ENCODE measurements at regions not wholly inside any gene's neighbourhood (a gene's known extent, or its start where the extent isn't known, plus 50 kb on each side); places are given as distances from the start of the nearest gene placed in this dataset.

- Histone ChIP-seq H3K4me3 (ENCODE audit: low read depth in 2 of 2, low read length in 1 of 2) (no peak overlapping the region), H3K36me3 (replicated peaks in 1 of 2; ENCODE audit: control insufficient read depth in 1 of 2, insufficient read depth in 2 of 2, low read length in 1 of 2) (no peaks in the 10 kb centered on the region), H4K20me1 (ENCODE audit: insufficient read depth) (no peaks in the 10 kb centered on the region), H3K9me2 (no peaks in the 10 kb centered on the region), H2AFZ (ENCODE audit: low read depth) (no peak overlapping the region), H3K9ac (no peak overlapping the region), H3K79me2 (ENCODE audit: insufficient read depth) (no peaks in the 10 kb centered on the region), H3K27me3 (ENCODE audit: insufficient read depth) (no peaks in the 10 kb centered on the region), H3F3A (replicated peaks; ENCODE audit: insufficient read depth) (no peaks in the 10 kb centered on the region), H3K27ac (ENCODE audit: low read depth in 2 of 2, low read length in 1 of 2) (no peak overlapping the region), H3K4me1 (ENCODE audit: control insufficient read depth in 1 of 2, insufficient read depth in 2 of 2, low read depth in 1 of 2, low read length in 1 of 2) (no peaks in the 10 kb centered on the region; a peak in 1 of 4 replicates), H3K4me2 (no peak overlapping the region), H3K9me3 (no peaks in the 10 kb centered on the region)
- TF ChIP-seq FOXJ3 (CRISPR knock-in tag; IDR thresholded peaks at IDR 0.05) (no peak), PBX3 (IDR thresholded peaks at IDR 0.05) (no peak), SIN3A (IDR thresholded peaks at IDR 0.05; ENCODE audit: borderline replicate concordance, low read depth, low read length) (no peak), NFIC (IDR thresholded peaks at IDR 0.05; ENCODE audit: borderline replicate concordance) (no peak), POLR2AphosphoS5 (IDR thresholded peaks at IDR 0.05; ENCODE audit: low read depth, low read length) (no peak), RFX5 (IDR thresholded peaks at IDR 0.05; ENCODE audit: low read length) (no peak), REST (IDR thresholded peaks at IDR 0.05; ENCODE audit: low read depth, low read length) (no peak), GATA2 (CRISPR knock-in tag; IDR thresholded peaks at IDR 0.05) (no peak), EP300 (IDR thresholded peaks at IDR 0.05; ENCODE audit: borderline replicate concordance in 1 of 2, low read depth in 1 of 2, low read length in 1 of 2) (no peak), TAF1 (IDR thresholded peaks at IDR 0.05; ENCODE audit: borderline replicate concordance, low read depth, low read length) (no peak), TEAD4 (IDR thresholded peaks at IDR 0.05; ENCODE audit: borderline replicate concordance, insufficient read depth) (no peak), MAX (IDR thresholded peaks at IDR 0.05; ENCODE audit: low read depth) (no peak)
- TF ChIP-seq, protein P1, sequence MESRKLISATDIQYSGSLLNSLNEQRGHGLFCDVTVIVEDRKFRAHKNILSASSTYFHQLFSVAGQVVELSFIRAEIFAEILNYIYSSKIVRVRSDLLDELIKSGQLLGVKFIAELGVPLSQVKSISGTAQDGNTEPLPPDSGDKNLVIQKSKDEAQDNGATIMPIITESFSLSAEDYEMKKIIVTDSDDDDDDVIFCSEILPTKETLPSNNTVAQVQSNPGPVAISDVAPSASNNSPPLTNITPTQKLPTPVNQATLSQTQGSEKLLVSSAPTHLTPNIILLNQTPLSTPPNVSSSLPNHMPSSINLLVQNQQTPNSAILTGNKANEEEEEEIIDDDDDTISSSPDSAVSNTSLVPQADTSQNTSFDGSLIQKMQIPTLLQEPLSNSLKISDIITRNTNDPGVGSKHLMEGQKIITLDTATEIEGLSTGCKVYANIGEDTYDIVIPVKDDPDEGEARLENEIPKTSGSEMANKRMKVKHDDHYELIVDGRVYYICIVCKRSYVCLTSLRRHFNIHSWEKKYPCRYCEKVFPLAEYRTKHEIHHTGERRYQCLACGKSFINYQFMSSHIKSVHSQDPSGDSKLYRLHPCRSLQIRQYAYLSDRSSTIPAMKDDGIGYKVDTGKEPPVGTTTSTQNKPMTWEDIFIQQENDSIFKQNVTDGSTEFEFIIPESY (IDR thresholded peaks at IDR 0.05; ENCODE audit: borderline replicate concordance, low read depth): no peak
- CTCF ChIA-PET: no interaction called here
- POLR2A ChIA-PET: no interaction called here
- 75% methylated on average over 4 of the region's 4 CpGs for WGBS (ENCODE audit: low lambda C conversion rate)
- DNase-seq: no peak
Measured at GRCh38 chr5:56567278-56567677, 248.1 kb upstream of the MAP3K1 start.
